Kidney (tissue), 13 donors: ENCODE measurements at regions not wholly inside any gene's neighbourhood (a gene's known extent, or its start where the extent isn't known, plus 50 kb on each side); places are given as distances from the start of the nearest gene placed in this dataset.

Experiments used
- DNase-seq, 5 donors: peaks; one replicate each; pipeline ENCODE4 v3.0.0-alpha.2; 2013 to 2020
- FAIRE-seq: peaks from 2 replicates; lab custom pipeline; 2012; peaks lifted over from hg19 to GRCh38; lab: Jason Lieb, UNC
- H3K27ac ChIP-seq, 2 donors: one replicate each; pipeline ENCODE4 v1.7.0; 2013; ENCODE audit warnings: low read depth in 2 of 2, low read length in 2 of 2, inconsistent platforms in 1 of 2
- H3K27me3 ChIP-seq: one replicate; pipeline ENCODE4 v1.7.1; 2013; ENCODE audit warnings: low read length, inconsistent platforms; ENCODE audit not compliant: control insufficient read depth, insufficient read depth
- H3K36me3 ChIP-seq, 3 donors: one replicate each; pipeline versions ENCODE4 v1.7.0 to v1.7.1; 2013; ENCODE audit warnings: low read length in 3 of 3, control low read depth in 1 of 3, inconsistent platforms in 1 of 3; ENCODE audit not compliant: insufficient read depth in 3 of 3, control insufficient read depth in 2 of 3
- H3K4me1 ChIP-seq, 3 donors: one replicate each; pipeline versions ENCODE4 v1.7.0 to v1.7.1; 2013; ENCODE audit warnings: low read length in 3 of 3, inconsistent platforms in 1 of 3, low read depth in 1 of 3; ENCODE audit not compliant: control insufficient read depth in 2 of 3, insufficient read depth in 2 of 3
- H3K4me3 ChIP-seq, 3 donors: one replicate each; pipeline versions ENCODE4 v1.7.0 to v1.8.1; 2013; ENCODE audit warnings: low read length in 3 of 3, control low read depth in 1 of 3, inconsistent platforms in 1 of 3
- H3K9ac ChIP-seq, 3 donors: one replicate each; pipeline versions ENCODE4 v1.7.0 to v1.7.1; 2013; ENCODE audit warnings: low read length in 3 of 3, control low read depth in 1 of 3, inconsistent platforms in 1 of 3
- H3K9me3 ChIP-seq, 3 donors: one replicate each; pipeline versions ENCODE4 v1.7.0 to v1.7.1; 2013; ENCODE audit warnings: low read length in 3 of 3, control low read depth in 1 of 3, inconsistent platforms in 1 of 3; ENCODE audit not compliant: control insufficient read depth in 2 of 3, insufficient read depth in 1 of 3
- CTCF ChIP-seq: IDR thresholded peaks from 3 replicates; pipeline ENCODE4 v1.5.1; 2012; ENCODE audit warnings: mild to moderate bottlenecking, moderate library complexity, borderline replicate concordance; ENCODE audit not compliant: insufficient read depth; ENCODE audit errors: extremely low read depth
- intact Hi-C: fragments of 100-400 bp; cut with DNase I; formaldehyde crosslinking; loops from one replicate; pipeline ENCODE4 v1.11.1; 2022
- donor health status: control.
- donor health status: control.
- donor health status: control.
- donor health status: control.
- donor health status: control.
- donor health status: DM: yes; HTN: yes; CAD: no.
- donor health status: Normal renal cell carcinoma (clear cell type).

GRCh38 chr21:22993822-22994574 lies 1995.8 kb downstream of the NCAM2 start:
- DNase-seq (peak in 1 of 5 donors; percentile 23), FAIRE-seq (no peak)
- no peaks in the 10 kb centered on the region for H3K36me3 ChIP-seq
- no peaks in the 10 kb centered on the region for H3K27me3 ChIP-seq
- intact Hi-C loops, result no loop called here
- no peaks in the 10 kb centered on the region for H3K4me1 ChIP-seq
- no peak overlapping the region for H3K4me3 ChIP-seq
- no peak for TF ChIP-seq CTCF
- H3K9ac ChIP-seq, result no peak overlapping the region
- H3K27ac ChIP-seq, result no peak overlapping the region
- no peaks in the 10 kb centered on the region for H3K9me3 ChIP-seq

- H3K27me3 ChIP-seq, result no peaks in the 10 kb centered on the region
- no peaks in the 10 kb centered on the region for H3K36me3 ChIP-seq
- no peaks in the 10 kb centered on the region for H3K4me1 ChIP-seq
- H3K9ac ChIP-seq, result no peak overlapping the region
- DNase-seq, result no peak
- intact Hi-C loops, result no loop called here
- TF ChIP-seq CTCF, result no peak
- no peaks in the 10 kb centered on the region for H3K9me3 ChIP-seq
- no peak for FAIRE-seq
- no peak overlapping the region for H3K4me3 ChIP-seq
- no peak overlapping the region for H3K27ac ChIP-seq
Observed at GRCh38 chr21:23003951-23004350, 2005.7 kb downstream of the NCAM2 start.

DNA sequence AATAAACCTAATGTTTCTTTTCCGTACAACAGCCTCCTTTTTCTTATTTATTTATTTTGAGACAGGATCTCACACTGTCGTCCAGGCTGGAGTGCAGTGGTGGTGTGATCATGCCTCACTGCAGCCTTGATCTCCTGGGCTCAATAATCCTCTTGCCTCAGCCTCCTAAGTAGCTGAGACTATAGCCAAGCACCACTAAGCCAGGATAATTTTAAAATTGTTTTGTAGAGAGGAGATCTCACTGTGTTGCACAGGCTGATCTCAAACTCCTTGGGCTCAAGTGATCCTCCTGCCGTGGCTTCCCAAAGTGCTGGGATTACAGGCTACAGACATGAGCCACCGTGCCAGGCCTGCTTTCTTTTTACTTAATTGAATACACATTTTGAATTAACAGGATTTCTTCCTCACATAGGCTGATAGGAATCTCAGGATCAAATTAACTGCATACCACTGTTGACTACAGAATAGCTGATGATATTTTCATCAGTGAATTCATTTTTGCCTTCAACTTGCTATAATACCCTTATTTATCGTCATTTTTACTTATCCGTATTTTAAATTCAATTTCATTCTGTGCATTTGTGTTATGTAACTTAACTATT lies 2010.5 kb downstream of the NCAM2 start:
- intact Hi-C loops, result no loop called here
- DNase-seq (no peak), FAIRE-seq (no peak)
- Histone ChIP-seq H3K36me3 (no peaks in the 10 kb centered on the region), H3K4me3 (no peak overlapping the region), H3K27ac (no peak overlapping the region), H3K4me1 (no peaks in the 10 kb centered on the region), H3K9me3 (no peaks in the 10 kb centered on the region), H3K9ac (no peak overlapping the region), H3K27me3 (no peaks in the 10 kb centered on the region)
- no peak for TF ChIP-seq CTCF
